AG04450 (cell line): ENCODE measurements at regions not wholly inside any gene's neighbourhood (a gene's known extent, or its start where the extent isn't known, plus 50 kb on each side); places are given as distances from the start of the nearest gene placed in this dataset.

Experiments used
- CTCF ChIA-PET: fragments of 300-600, 350-600 bp; formaldehyde crosslinking; extraction: SDS; loops from one replicate; lab custom pipeline; 2022; ENCODE audit warnings: antibody characterized with exemption, inconsistent platforms; lab: Charles Lee
- POLR2A ChIA-PET: fragments of 350-600 bp; formaldehyde crosslinking; extraction: SDS; loops from one replicate; lab custom pipeline; 2021; ENCODE audit warnings: antibody characterized with exemption, inconsistent platforms; lab: Yijun Ruan, JAX
- DNase-seq: peaks from one replicate; pipeline ENCODE4 v3.0.0-alpha.2; 2011; ENCODE audit warnings: low read depth, low spot score
- H3K27ac ChIP-seq: one replicate; pipeline ENCODE4 v1.5.1; 2012; ENCODE audit warnings: low read depth, low read length, control low read depth
- H3K27me3 ChIP-seq: one replicate; pipeline ENCODE4 v1.6.0; 2012; ENCODE audit warnings: low read length; ENCODE audit not compliant: control insufficient read depth, insufficient read depth
- H3K4me3 ChIP-seq: 2 replicates; pipeline ENCODE4 v1.5.1; 2011; ENCODE audit warnings: mild to moderate bottlenecking, low read depth, low read length, control low read depth
- H3K9me3 ChIP-seq: 2 replicates; pipeline ENCODE4 v1.5.1; 2012; ENCODE audit warnings: low read length; ENCODE audit not compliant: control insufficient read depth, insufficient read depth
- CTCF ChIP-seq: IDR thresholded peaks from 2 replicates; pipeline ENCODE4 v1.5.1; 2011; ENCODE audit warnings: low read depth, low read length, control low read depth, inconsistent platforms

- ChIA-PET CTCF (no interaction called here), POLR2A (no interaction called here)
- Histone ChIP-seq H3K9me3 (no peaks in the 10 kb centered on the region), H3K4me3 (no peak overlapping the region), H3K27me3 (no peaks in the 10 kb centered on the region), H3K27ac (no peak overlapping the region)
- no peak for TF ChIP-seq CTCF
- no peak for DNase-seq
These were observed 2067.7 kb downstream of the SUCLG1 start for GRCh38 chr2:82391386-82391785.

GRCh38 chr2:82355622-82356021 is 2051.1 kb upstream of the LRRTM1 start:
- no peaks in the 10 kb centered on the region for H3K27me3 ChIP-seq
- POLR2A ChIA-PET: no interaction called here
- TF ChIP-seq CTCF: no peak
- no peaks in the 10 kb centered on the region for H3K9me3 ChIP-seq
- no peak for DNase-seq
- CTCF ChIA-PET: no interaction called here
- H3K4me3 ChIP-seq: no peak overlapping the region
- H3K27ac ChIP-seq: no peak overlapping the region

GRCh38 chr2:82345910-82346309 is 2041.4 kb upstream of the LRRTM1 start:
- no peak overlapping the region for H3K27ac ChIP-seq
- CTCF ChIA-PET: no interaction called here
- no peak for TF ChIP-seq CTCF
- no peaks in the 10 kb centered on the region for H3K9me3 ChIP-seq
- no peak overlapping the region for H3K4me3 ChIP-seq
- POLR2A ChIA-PET: no interaction called here
- no peak for DNase-seq
- H3K27me3 ChIP-seq: no peaks in the 10 kb centered on the region

GRCh38 chr2:82344670-82345069 is 2040.1 kb upstream of the LRRTM1 start:
- H3K27me3 ChIP-seq: no peaks in the 10 kb centered on the region
- ChIA-PET POLR2A (no interaction called here), CTCF (no interaction called here)
- TF ChIP-seq CTCF: no peak
- no peaks in the 10 kb centered on the region for H3K9me3 ChIP-seq
- DNase-seq: no peak
- H3K4me3 ChIP-seq: no peak overlapping the region
- H3K27ac ChIP-seq: no peak overlapping the region

- Histone ChIP-seq H3K4me3 (no peak overlapping the region), H3K27ac (no peak overlapping the region), H3K9me3 (no peaks in the 10 kb centered on the region), H3K27me3 (no peaks in the 10 kb centered on the region)
- DNase-seq: no peak
- no peak for TF ChIP-seq CTCF
- ChIA-PET POLR2A (no interaction called here), CTCF (no interaction called here)
These were observed 2037.8 kb upstream of the LRRTM1 start for GRCh38 chr2:82342356-82342755.
